GM18508 (cell line): ENCODE measurements at regions not wholly inside any gene's neighbourhood (a gene's known extent, or its start where the extent isn't known, plus 50 kb on each side); places are given as distances from the start of the nearest gene placed in this dataset.

Experiments used
- ATAC-seq: cut with Tn5 transposase; IDR thresholded peaks from one replicate; pipeline ENCODE4 v1.9.1; 2021; ENCODE audit warnings: moderate number of reproducible peaks; ENCODE audit not compliant: insufficient read depth, unreplicated experiment

- ATAC-seq = no peak
These were observed 303.4 kb downstream of the PIK3C3 start for GRCh38 chr18:42258301-42258965.

- no peak for ATAC-seq
These were observed 306.7 kb downstream of the PIK3C3 start for GRCh38 chr18:42261731-42262130.

GRCh38 chr18:42264497-42264896 lies 309.5 kb downstream of the PIK3C3 start:
- no peak for ATAC-seq

- no peak for ATAC-seq
These were observed 313.2 kb downstream of the PIK3C3 start for GRCh38 chr18:42268186-42268725.

GRCh38 chr18:42268798-42269197 lies 313.8 kb downstream of the PIK3C3 start:
- no peak for ATAC-seq

GRCh38 chr18:42271647-42272414 lies 316.8 kb downstream of the PIK3C3 start:
- ATAC-seq = no peak

GRCh38 chr18:42274488-42275137 lies 319.6 kb downstream of the PIK3C3 start:
- ATAC-seq = no peak

GRCh38 chr18:42275138-42275535 lies 320.1 kb downstream of the PIK3C3 start:
- no peak for ATAC-seq

- ATAC-seq = no peak
These were observed 321.1 kb downstream of the PIK3C3 start for GRCh38 chr18:42275949-42276730.

- ATAC-seq = no peak
These were observed 326.1 kb downstream of the PIK3C3 start for GRCh38 chr18:42281124-42281523.

GRCh38 chr18:42281851-42282250 lies 326.8 kb downstream of the PIK3C3 start:
- no peak for ATAC-seq

- no peak for ATAC-seq
These were observed 332.0 kb downstream of the PIK3C3 start for GRCh38 chr18:42287047-42287446.

GRCh38 chr18:42288129-42288528 lies 333.1 kb downstream of the PIK3C3 start:
- ATAC-seq = no peak

GRCh38 chr18:42289526-42289925 lies 334.5 kb downstream of the PIK3C3 start:
- no peak for ATAC-seq

- no peak for ATAC-seq
These were observed 335.6 kb downstream of the PIK3C3 start for GRCh38 chr18:42290318-42291307.

GRCh38 chr18:42292654-42293053 lies 337.6 kb downstream of the PIK3C3 start:
- no peak for ATAC-seq

- ATAC-seq = no peak
These were observed 341.2 kb downstream of the PIK3C3 start for GRCh38 chr18:42296192-42296591.

GRCh38 chr18:42296723-42297122 lies 341.7 kb downstream of the PIK3C3 start:
- ATAC-seq = no peak
